IPS-20b (cell line): ENCODE measurements at regions not wholly inside any gene's neighbourhood (a gene's known extent, or its start where the extent isn't known, plus 50 kb on each side); places are given as distances from the start of the nearest gene placed in this dataset.
"Not testable (repeated sequence)": the region's sequence is repeated elsewhere in the genome, so short reads cannot be mapped to it uniquely, and the experiment has no call there.

Source experiments
- H3K27ac ChIP-seq: one replicate; pipeline ENCODE4 v1.5.1; 2013; ENCODE audit warnings: low read length
- H3K27me3 ChIP-seq: 2 replicates; pipeline ENCODE4 v1.6.1; 2013; ENCODE audit warnings: mild to moderate bottlenecking, low read length, inconsistent platforms; ENCODE audit not compliant: insufficient read depth
- H3K36me3 ChIP-seq: 2 replicates; pipeline ENCODE4 v1.6.1; 2013; ENCODE audit warnings: low read depth, mild to moderate bottlenecking, inconsistent platforms, low read length, moderate library complexity; ENCODE audit not compliant: insufficient read depth
- H3K4me1 ChIP-seq: 2 replicates; pipeline ENCODE4 v1.6.1; 2013; ENCODE audit warnings: mild to moderate bottlenecking, control low read depth, inconsistent platforms, low read length, moderate library complexity; ENCODE audit not compliant: insufficient read depth
- H3K4me3 ChIP-seq: 2 replicates; pipeline ENCODE4 v1.5.1; 2013; ENCODE audit warnings: mild to moderate bottlenecking, low read length, inconsistent platforms
- H3K9ac ChIP-seq: 2 replicates; pipeline ENCODE4 v1.6.1; 2013; ENCODE audit warnings: low read depth, mild to moderate bottlenecking, inconsistent platforms, low read length, moderate library complexity
- H3K9me3 ChIP-seq: 2 replicates; pipeline ENCODE4 v1.6.1; 2013; ENCODE audit warnings: mild to moderate bottlenecking, low read depth, low read length, inconsistent platforms; ENCODE audit not compliant: insufficient read depth

DNA sequence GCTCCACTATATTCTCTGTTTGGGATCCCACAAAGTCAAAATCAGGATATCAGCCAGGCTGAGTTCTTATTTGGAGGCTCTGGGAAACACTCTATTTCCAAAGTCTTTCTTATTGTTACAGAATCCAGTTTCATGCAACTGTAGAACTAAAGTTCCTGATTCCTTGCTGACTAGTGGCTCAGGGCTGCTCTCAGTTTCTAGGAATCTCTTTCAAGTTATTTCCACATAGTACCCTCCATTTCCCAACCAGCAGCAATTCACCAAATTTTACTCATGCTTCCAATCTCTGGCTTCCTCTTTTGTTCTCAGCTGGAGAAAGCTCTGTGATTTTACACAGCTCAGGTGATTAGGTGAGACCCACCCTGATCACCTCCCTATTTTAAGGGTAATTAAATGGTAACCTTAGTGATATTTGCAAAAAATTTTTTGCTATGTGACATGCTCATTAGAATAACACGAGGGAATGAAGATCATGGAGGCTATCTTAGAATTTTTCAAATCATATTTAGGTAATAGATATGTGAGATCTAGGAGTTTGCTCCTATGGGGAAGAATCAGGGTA lies 794.9 kb upstream of the ARRDC3 start:
- H3K27me3 ChIP-seq = no peaks in the 10 kb centered on the region
- no peak overlapping the region for H3K4me3 ChIP-seq
- no peaks in the 10 kb centered on the region for H3K9me3 ChIP-seq
- H3K4me1 ChIP-seq = no peaks in the 10 kb centered on the region
- H3K27ac ChIP-seq = no peak overlapping the region
- H3K36me3 ChIP-seq = no peaks in the 10 kb centered on the region
- H3K9ac ChIP-seq = no peak overlapping the region

DNA sequence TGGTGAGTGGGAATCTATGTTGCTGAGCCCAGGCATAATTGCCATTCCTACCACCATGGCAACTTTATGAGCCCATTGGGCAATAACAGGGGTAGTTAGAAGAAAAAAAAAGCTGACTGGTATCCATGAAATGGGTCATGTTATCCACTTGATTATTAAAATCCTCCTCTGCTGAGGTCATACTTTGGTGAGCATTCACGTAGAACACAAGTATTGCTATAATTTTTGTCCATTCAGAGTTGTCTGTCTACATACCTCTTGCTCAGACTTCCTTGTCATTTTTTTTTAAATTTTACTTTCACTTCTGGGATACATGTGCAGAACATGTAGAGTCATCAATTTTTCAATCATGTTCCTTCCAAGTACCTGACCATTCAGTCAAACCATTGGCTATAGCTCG lies 780.8 kb upstream of the ARRDC3 start:
- no peak overlapping the region for H3K9ac ChIP-seq
- no peak overlapping the region for H3K4me3 ChIP-seq
- no peaks in the 10 kb centered on the region for H3K27me3 ChIP-seq
- no peaks in the 10 kb centered on the region for H3K4me1 ChIP-seq
- H3K27ac ChIP-seq = no peak overlapping the region
- H3K36me3 ChIP-seq = no peaks in the 10 kb centered on the region
- no peaks in the 10 kb centered on the region for H3K9me3 ChIP-seq

DNA sequence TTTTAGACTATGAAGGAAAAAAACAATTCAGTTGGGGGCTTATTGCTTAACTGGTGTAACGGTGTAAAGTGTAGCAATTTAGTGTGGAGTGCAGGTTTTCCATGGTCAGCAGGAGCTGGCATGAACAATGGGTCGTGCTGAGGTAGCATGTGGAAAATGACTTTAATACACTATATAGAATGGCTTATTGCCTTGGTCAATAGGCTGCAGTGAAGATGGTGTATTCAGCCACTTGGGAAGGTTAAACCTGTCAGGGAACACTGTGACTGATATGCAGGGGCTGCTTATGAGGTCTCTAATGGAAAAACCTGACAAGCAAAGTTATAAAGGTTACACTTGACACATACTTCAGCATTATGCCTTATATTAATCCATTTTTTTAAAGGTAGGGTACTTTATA lies 764.7 kb upstream of the ARRDC3 start:
- H3K9me3 ChIP-seq = no peaks in the 10 kb centered on the region
- no peak overlapping the region for H3K27ac ChIP-seq
- H3K36me3 ChIP-seq = no peaks in the 10 kb centered on the region
- no peak overlapping the region for H3K4me3 ChIP-seq
- H3K27me3 ChIP-seq = no peaks in the 10 kb centered on the region
- H3K9ac ChIP-seq = no peak overlapping the region
- no peaks in the 10 kb centered on the region for H3K4me1 ChIP-seq

DNA sequence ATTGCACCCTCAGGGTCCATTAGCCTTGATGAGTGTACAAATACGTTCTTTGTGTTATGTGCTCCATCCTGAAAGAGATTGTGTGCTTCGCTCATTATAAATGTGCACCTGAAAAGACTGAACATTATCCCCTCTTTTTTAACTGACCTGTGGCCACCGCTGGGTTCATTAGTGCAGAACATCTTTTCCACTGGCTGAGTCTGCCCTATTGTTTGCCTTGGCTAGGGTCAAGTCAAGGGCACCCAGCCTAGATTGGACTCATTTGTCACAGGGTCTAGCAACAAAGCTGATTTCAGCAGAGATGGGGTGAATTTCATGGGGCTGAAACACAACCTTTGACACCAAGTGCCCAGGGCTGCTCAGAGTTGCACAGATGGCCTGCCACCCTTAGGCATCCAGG lies 764.1 kb upstream of the ARRDC3 start:
- Histone ChIP-seq H3K4me3 (no peak overlapping the region), H3K9ac (no peak overlapping the region), H3K27me3 (no peaks in the 10 kb centered on the region), H3K4me1 (no peaks in the 10 kb centered on the region), H3K36me3 (no peaks in the 10 kb centered on the region), H3K9me3 (no peaks in the 10 kb centered on the region), H3K27ac (no peak overlapping the region)

DNA sequence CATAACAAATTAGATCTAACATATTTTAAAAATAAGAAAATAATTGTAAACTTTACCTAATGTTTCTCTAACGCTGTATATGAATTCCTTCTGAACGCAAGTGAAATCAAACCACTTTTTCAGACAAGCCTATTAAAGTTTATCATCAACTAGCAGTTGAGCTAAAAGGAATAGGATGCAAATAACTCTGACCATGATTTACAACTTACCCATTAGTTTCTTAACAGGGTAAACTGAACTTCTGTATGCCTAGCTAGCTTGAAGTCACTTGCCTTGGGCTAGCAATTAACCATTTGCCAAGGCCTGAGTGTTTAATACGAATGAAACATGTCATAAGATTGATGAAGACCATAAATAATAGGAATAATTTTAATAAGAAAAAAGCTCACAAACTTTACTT lies 762.7 kb upstream of the ARRDC3 start:
- Histone ChIP-seq H3K27me3 (no peaks in the 10 kb centered on the region), H3K27ac (no peak overlapping the region), H3K9ac (no peak overlapping the region), H3K36me3 (no peaks in the 10 kb centered on the region), H3K9me3 (no peaks in the 10 kb centered on the region), H3K4me1 (no peaks in the 10 kb centered on the region), H3K4me3 (no peak overlapping the region)

DNA sequence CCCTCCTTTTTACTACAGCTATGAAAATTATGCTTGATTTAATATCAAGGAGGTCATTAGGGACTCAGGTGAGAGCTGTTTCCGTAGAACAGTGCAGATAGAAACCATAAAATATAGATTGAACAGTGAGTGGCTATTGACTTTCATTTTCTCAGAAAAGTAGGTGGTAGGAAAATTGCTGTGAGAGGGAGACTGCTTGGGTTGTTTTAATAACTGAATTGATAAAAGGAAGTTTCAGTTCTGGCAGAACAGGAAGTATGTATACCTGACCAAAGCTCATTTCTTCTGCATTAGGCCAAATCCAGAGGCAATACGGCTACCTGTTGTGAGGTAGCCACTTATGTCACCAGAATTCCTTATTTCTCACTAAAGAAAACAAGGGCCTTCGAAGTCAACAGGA lies 761.7 kb upstream of the ARRDC3 start:
- no peak overlapping the region for H3K9ac ChIP-seq
- H3K9me3 ChIP-seq = no peaks in the 10 kb centered on the region
- no peaks in the 10 kb centered on the region for H3K36me3 ChIP-seq
- no peaks in the 10 kb centered on the region for H3K4me1 ChIP-seq
- H3K27me3 ChIP-seq = no peaks in the 10 kb centered on the region
- no peak overlapping the region for H3K27ac ChIP-seq
- no peak overlapping the region for H3K4me3 ChIP-seq

DNA sequence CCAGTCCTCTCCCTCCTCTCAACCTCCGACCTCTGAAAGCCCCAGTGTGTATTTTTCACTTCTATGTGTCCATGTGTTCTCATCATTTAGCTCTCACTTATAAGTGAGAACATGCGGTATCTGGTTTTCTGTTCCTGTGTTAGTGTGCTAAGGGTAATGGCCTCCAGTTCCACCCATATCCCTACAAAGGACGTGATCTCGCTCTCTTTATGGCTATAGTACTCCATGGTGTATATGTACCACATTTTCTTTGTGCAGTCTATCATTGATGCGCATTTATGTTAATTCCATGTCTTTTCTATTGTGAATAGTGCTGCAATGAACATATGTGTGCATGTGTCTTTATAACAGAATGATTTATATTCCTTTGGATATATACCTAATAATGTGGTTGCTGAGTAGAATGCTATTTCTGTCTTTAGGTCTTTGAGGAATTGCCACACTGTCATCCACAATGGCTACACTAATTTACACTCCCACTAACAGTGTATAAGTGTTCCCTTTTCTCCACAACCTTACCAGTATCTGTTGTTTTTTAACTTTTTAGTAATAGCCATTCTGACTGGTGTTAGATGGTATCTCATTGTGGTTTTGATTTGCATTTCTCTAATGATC lies 749.3 kb upstream of the ARRDC3 start:
- H3K36me3 ChIP-seq, H3K4me1 ChIP-seq: not testable (repeated sequence)

DNA sequence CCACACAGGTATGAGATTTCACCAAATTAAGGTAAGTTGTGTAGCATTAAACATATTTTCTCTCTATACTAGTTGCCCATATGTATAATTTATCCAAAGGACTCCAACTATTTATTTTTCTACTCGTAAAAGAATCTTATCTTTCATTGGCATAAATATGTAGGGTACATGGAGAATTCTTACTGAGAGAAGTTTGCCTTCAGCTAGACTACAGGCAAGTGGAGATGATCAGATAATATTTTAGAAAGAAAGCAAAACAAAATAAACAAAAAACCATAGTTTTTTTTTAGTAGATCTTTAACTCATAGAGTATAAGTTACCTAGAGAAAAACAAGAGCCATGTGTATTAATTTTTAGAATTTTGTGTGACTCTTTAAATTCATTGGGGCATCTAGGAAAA lies 743.1 kb upstream of the ARRDC3 start:
- Histone ChIP-seq H3K4me1 (no peaks in the 10 kb centered on the region), H3K27ac (no peak overlapping the region), H3K27me3 (no peaks in the 10 kb centered on the region), H3K9ac (no peak overlapping the region), H3K36me3 (no peaks in the 10 kb centered on the region), H3K4me3 (no peak overlapping the region), H3K9me3 (no peaks in the 10 kb centered on the region)

More for the DNA sequence above, 749.3 kb upstream of the ARRDC3 start:
- not testable (repeated sequence) for H3K9ac ChIP-seq, H3K27ac ChIP-seq, H3K9me3 ChIP-seq, H3K27me3 ChIP-seq, H3K4me3 ChIP-seq

DNA sequence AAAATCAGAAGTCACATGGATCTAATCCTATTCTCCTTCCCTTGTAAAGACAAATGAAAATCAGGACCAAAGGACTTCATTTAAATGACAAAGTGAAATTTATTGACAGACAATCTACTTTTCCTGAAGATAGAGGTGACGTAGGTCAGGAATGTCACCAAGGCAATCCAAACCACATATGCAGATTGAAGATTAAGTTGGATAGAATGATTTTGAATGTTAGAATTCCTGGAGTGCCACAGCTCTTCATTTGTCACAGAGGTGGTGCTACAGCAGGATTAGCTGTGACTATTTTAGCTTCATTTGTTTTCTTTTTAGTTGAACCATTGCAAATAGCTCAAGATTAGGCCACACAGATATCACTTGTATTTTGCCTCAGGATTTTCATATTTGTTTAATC lies 736.0 kb upstream of the ARRDC3 start:
- Histone ChIP-seq H3K27me3 (no peaks in the 10 kb centered on the region), H3K9me3 (no peaks in the 10 kb centered on the region), H3K36me3 (no peaks in the 10 kb centered on the region), H3K9ac (no peak overlapping the region), H3K4me1 (peaks cover 6% of the 10 kb centered on the region; the same call in 1 of the 2 replicates), H3K4me3 (no peak overlapping the region), H3K27ac (no peak overlapping the region)

DNA sequence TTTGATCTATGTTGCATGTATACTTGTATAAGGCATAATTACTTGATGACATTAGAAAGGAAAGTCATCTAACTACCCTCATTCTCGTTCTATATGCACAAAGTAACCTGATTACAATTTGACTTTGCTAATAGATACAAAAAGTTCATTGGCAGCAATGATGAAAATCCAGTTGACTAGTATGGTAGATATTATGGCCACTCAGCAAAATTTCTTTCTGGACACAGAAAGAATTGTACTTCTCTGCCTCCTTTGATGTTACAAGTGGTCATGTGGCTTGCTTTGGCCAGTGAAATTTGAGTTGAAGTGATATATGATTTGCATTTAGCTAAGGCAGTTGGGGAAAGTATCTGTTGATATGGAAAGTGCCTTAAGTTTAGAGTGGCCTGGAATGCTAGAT lies 723.7 kb upstream of the ARRDC3 start:
- Histone ChIP-seq H3K9me3 (no peaks in the 10 kb centered on the region), H3K27me3 (no peaks in the 10 kb centered on the region), H3K4me1 (no peaks in the 10 kb centered on the region), H3K36me3 (no peaks in the 10 kb centered on the region), H3K4me3 (no peak overlapping the region), H3K9ac (no peak overlapping the region), H3K27ac (no peak overlapping the region)

DNA sequence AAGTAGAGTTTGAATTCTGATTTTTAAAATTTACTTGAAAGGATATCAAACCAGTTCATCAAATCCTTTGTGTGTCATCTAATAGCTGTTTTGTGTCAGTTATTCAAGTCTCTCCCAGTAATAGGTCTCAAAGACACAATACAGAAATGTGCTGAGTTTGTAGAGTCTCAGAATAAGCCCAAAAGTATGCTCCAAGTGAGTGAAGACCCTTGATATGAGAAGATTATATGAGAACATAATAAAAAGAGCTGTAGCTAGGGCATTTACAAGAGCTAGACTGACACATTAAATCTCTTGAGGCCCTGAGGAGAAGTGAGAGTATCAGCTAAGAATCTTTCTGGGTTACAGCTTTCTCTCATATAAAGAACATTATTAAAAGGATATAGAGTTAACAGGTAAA lies 721.0 kb upstream of the ARRDC3 start:
- no peaks in the 10 kb centered on the region for H3K27me3 ChIP-seq

DNA sequence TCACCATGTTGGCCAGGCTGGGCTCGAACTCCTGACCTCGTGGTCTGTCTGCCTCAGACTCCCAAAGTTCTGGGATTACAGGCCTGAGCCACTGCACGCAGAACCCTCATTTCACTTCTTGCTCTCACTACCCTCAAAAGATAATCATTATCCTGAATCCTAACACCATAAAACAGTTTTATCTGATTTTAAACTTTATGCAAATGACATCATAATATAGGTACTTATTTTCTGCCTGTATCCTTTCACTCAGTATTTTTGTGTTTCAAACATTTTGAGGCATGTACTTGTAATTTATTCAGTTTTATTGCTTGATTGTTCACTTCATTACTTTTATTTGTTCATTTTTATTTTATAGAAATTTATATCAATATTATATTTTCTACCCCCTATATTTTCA lies 719.2 kb upstream of the ARRDC3 start:
- Histone ChIP-seq H3K9ac (no peak overlapping the region), H3K27me3 (no peaks in the 10 kb centered on the region), H3K9me3 (no peaks in the 10 kb centered on the region), H3K27ac (no peak overlapping the region), H3K4me3 (no peak overlapping the region), H3K4me1 (no peaks in the 10 kb centered on the region), H3K36me3 (no peaks in the 10 kb centered on the region)

More for the DNA sequence above, 721.0 kb upstream of the ARRDC3 start:
- Histone ChIP-seq H3K4me1 (no peaks in the 10 kb centered on the region), H3K9me3 (no peaks in the 10 kb centered on the region), H3K4me3 (no peak overlapping the region), H3K9ac (no peak overlapping the region), H3K27ac (no peak overlapping the region), H3K36me3 (no peaks in the 10 kb centered on the region)
